Fibroblast of lung (primary cell): ENCODE measurements at regions not wholly inside any gene's neighbourhood (a gene's known extent, or its start where the extent isn't known, plus 50 kb on each side); places are given as distances from the start of the nearest gene placed in this dataset.
A peak's percentile ranks its signal among the peaks of the same experiment; 100 is the strongest.

ENCODE experiments used
- DNase-seq, 2 donors: peaks; one replicate each; pipeline versions ENCODE4 v3.0.0 to v3.0.0-alpha.2; 2010; ENCODE audit warnings: low read depth in 2 of 2
- H2AFZ ChIP-seq: 2 replicates; pipeline ENCODE4 v1.5.1; 2012; ENCODE audit warnings: low read length, control low read depth, inconsistent platforms
- H3K27ac ChIP-seq: 2 replicates; pipeline ENCODE4 v1.5.1; 2011; ENCODE audit warnings: low read length, control low read depth; ENCODE audit not compliant: insufficient read depth
- H3K27me3 ChIP-seq: 2 replicates; pipeline ENCODE4 v1.5.1; 2011; ENCODE audit warnings: mild to moderate bottlenecking, low read length; ENCODE audit not compliant: control insufficient read depth, insufficient read depth
- H3K36me3 ChIP-seq: 2 replicates; pipeline ENCODE4 v1.5.1; 2011; ENCODE audit warnings: low read length; ENCODE audit not compliant: control insufficient read depth, insufficient read depth
- H3K4me1 ChIP-seq: 2 replicates; pipeline ENCODE4 v1.5.1; 2011; ENCODE audit warnings: low read length; ENCODE audit not compliant: control insufficient read depth, insufficient read depth; ENCODE audit errors: extremely low read depth
- H3K4me2 ChIP-seq: 2 replicates; pipeline ENCODE4 v1.5.1; 2011; ENCODE audit warnings: low read length, control low read depth; ENCODE audit not compliant: insufficient read depth; ENCODE audit errors: extremely low read depth
- H3K4me3 ChIP-seq, 4 experiments: fragments of 200-600 bp in 1 of 4; sonication (generic) in 1 of 4; replicated peaks in 1 of 4; 2 replicates each; pipeline ENCODE4 v1.5.1; 2011 to 2016; ENCODE audit warnings: low read length in 4 of 4, low read depth in 3 of 4, mild to moderate bottlenecking in 3 of 4, control low read depth in 2 of 4, inconsistent platforms in 1 of 4, mixed read lengths in 1 of 4; ENCODE audit not compliant: insufficient read depth in 1 of 4; ENCODE audit errors: control extremely low read depth in 1 of 4
- H3K79me2 ChIP-seq: 2 replicates; pipeline ENCODE4 v1.5.1; 2012; ENCODE audit warnings: mild to moderate bottlenecking, low read length, inconsistent platforms; ENCODE audit not compliant: control insufficient read depth, insufficient read depth
- H3K9ac ChIP-seq: 2 replicates; pipeline ENCODE4 v1.5.1; 2011; ENCODE audit warnings: mild to moderate bottlenecking, low read length, control low read depth; ENCODE audit not compliant: insufficient read depth
- H3K9me3 ChIP-seq: 2 replicates; pipeline ENCODE4 v1.5.1; 2012; ENCODE audit warnings: low read depth, low read length; ENCODE audit not compliant: control insufficient read depth, insufficient read depth
- H4K20me1 ChIP-seq: 2 replicates; pipeline ENCODE4 v1.5.1; 2011; ENCODE audit warnings: low read length; ENCODE audit not compliant: control insufficient read depth, insufficient read depth; ENCODE audit errors: extremely low read depth
- EZH2 ChIP-seq: IDR thresholded peaks from 2 replicates; pipeline ENCODE4 v1.5.1; 2012; ENCODE audit warnings: low read length, control low read depth, mild to moderate bottlenecking; ENCODE audit errors: missing control alignments
- TF ChIP-seq, protein P1 (sequence below), 2 donors: IDR thresholded peaks in 1 of 2; conservative IDR thresholded peaks in 1 of 2; 1 replicate in 1 of 2; 2 replicates in 1 of 2; pipeline ENCODE4 v1.5.1; 2011 to 2012; ENCODE audit warnings: low read length in 2 of 2, control low read depth in 1 of 2, inconsistent platforms in 1 of 2, low read depth in 1 of 2, mild to moderate bottlenecking in 1 of 2

- Histone ChIP-seq H3K4me3 (no peak overlapping the region), H3K27ac (no peak overlapping the region), H4K20me1 (no peaks in the 10 kb centered on the region), H2AFZ (no peak overlapping the region), H3K4me2 (no peak overlapping the region), H3K27me3 (no peaks in the 10 kb centered on the region), H3K36me3 (no peaks in the 10 kb centered on the region), H3K79me2 (no peaks in the 10 kb centered on the region), H3K9me3 (no peaks in the 10 kb centered on the region), H3K4me1 (no peaks in the 10 kb centered on the region), H3K9ac (no peak overlapping the region)
- TF ChIP-seq EZH2 = no peak
- TF ChIP-seq, protein P1, sequence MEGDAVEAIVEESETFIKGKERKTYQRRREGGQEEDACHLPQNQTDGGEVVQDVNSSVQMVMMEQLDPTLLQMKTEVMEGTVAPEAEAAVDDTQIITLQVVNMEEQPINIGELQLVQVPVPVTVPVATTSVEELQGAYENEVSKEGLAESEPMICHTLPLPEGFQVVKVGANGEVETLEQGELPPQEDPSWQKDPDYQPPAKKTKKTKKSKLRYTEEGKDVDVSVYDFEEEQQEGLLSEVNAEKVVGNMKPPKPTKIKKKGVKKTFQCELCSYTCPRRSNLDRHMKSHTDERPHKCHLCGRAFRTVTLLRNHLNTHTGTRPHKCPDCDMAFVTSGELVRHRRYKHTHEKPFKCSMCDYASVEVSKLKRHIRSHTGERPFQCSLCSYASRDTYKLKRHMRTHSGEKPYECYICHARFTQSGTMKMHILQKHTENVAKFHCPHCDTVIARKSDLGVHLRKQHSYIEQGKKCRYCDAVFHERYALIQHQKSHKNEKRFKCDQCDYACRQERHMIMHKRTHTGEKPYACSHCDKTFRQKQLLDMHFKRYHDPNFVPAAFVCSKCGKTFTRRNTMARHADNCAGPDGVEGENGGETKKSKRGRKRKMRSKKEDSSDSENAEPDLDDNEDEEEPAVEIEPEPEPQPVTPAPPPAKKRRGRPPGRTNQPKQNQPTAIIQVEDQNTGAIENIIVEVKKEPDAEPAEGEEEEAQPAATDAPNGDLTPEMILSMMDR (conservative IDR thresholded peaks at IDR 0.05 in 1 of 2, IDR thresholded peaks at IDR 0.05 in 1 of 2; ENCODE audit: low read depth in 1 of 2, low read length in 2 of 2) = no peak
- no peak for DNase-seq
Observed at GRCh38 chr4:3641501-3641900, 109.3 kb upstream of the LRPAP1 start.

DNA sequence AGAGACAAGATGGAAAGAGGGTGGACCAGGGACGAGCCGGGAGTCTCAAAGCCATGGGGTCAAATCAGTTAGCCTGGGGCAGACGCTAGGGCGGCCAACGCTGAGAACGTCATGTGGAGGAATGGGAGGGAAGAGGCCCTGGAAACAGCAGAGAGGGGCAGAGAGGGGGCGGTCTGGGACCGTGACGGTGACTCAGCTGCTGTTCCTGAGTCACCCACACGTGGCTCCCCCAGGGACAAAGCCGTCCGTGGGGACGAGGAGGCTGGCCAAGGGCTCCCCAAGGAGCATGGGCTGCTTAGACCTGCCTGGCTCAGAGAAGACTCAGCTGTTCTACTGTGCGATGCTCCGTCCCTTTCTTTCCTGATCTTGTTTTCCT, 108.4 kb upstream of the LRPAP1 start:
- H3K4me1 ChIP-seq = no peaks in the 10 kb centered on the region
- H3K27me3 ChIP-seq = no peaks in the 10 kb centered on the region
- TF ChIP-seq EZH2 = no peak
- TF ChIP-seq, protein P1 (conservative IDR thresholded peaks at IDR 0.05 in 1 of 2, IDR thresholded peaks at IDR 0.05 in 1 of 2; ENCODE audit: low read depth in 1 of 2, low read length in 2 of 2) = no peak
- no peaks in the 10 kb centered on the region for H3K36me3 ChIP-seq
- no peak overlapping the region for H3K4me2 ChIP-seq
- peak in 1 of 2 donors; percentile 20 for DNase-seq
- no peak overlapping the region for H2AFZ ChIP-seq
- H3K9me3 ChIP-seq = no peaks in the 10 kb centered on the region
- H3K27ac ChIP-seq = no peak overlapping the region
- H4K20me1 ChIP-seq = no peaks in the 10 kb centered on the region
- no peak overlapping the region for H3K4me3 ChIP-seq
- no peak overlapping the region for H3K9ac ChIP-seq
- no peaks in the 10 kb centered on the region for H3K79me2 ChIP-seq

GRCh38 chr4:3639613-3640586, 107.7 kb upstream of the LRPAP1 start:
- H3K4me3 ChIP-seq = no peak overlapping the region
- no peak overlapping the region for H3K27ac ChIP-seq
- no peak overlapping the region for H2AFZ ChIP-seq
- H3K36me3 ChIP-seq = no peaks in the 10 kb centered on the region
- no peaks in the 10 kb centered on the region for H3K4me1 ChIP-seq
- H3K4me2 ChIP-seq = no peak overlapping the region
- TF ChIP-seq, protein P1 (conservative IDR thresholded peaks at IDR 0.05 in 1 of 2, IDR thresholded peaks at IDR 0.05 in 1 of 2; ENCODE audit: low read depth in 1 of 2, low read length in 2 of 2) = no peak
- TF ChIP-seq EZH2 = no peak
- no peaks in the 10 kb centered on the region for H4K20me1 ChIP-seq
- H3K9me3 ChIP-seq = no peaks in the 10 kb centered on the region
- H3K9ac ChIP-seq = no peak overlapping the region
- H3K79me2 ChIP-seq = no peaks in the 10 kb centered on the region
- peak in 1 of 2 donors; percentile 29 for DNase-seq
- H3K27me3 ChIP-seq = no peaks in the 10 kb centered on the region
